ENCODE measurements at regions not wholly inside any gene's neighbourhood (a gene's known extent, or its start where the extent isn't known, plus 50 kb on each side); places are given as distances from the start of the nearest gene placed in this dataset.

DNA sequence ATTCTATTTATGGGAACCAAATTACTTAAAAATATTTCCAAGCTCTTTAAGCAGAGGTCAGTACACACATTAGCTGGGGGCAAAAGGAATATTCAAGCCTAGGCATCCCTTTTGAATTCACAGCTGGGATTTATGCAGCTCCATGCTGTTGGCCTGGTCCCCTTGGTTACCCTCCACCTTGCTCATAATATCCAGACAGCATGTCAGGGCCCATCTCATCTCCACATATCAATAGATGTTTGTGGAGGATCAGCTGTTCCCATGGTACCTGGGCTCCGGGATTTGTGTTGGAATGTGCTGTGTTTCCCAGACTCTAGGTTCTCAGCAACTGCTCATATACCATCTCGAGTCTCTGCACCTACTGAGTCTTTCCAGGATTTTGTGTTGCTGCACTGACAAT lies 534.8 kb downstream of the BMP2 start:
- TF ChIP-seq, protein P1, sequence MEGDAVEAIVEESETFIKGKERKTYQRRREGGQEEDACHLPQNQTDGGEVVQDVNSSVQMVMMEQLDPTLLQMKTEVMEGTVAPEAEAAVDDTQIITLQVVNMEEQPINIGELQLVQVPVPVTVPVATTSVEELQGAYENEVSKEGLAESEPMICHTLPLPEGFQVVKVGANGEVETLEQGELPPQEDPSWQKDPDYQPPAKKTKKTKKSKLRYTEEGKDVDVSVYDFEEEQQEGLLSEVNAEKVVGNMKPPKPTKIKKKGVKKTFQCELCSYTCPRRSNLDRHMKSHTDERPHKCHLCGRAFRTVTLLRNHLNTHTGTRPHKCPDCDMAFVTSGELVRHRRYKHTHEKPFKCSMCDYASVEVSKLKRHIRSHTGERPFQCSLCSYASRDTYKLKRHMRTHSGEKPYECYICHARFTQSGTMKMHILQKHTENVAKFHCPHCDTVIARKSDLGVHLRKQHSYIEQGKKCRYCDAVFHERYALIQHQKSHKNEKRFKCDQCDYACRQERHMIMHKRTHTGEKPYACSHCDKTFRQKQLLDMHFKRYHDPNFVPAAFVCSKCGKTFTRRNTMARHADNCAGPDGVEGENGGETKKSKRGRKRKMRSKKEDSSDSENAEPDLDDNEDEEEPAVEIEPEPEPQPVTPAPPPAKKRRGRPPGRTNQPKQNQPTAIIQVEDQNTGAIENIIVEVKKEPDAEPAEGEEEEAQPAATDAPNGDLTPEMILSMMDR (conservative IDR thresholded peaks at IDR 0.05), result no peak
- no peak for TF ChIP-seq ZFX (IDR thresholded peaks at IDR 0.05)
